H1 (cell line): ENCODE measurements at regions not wholly inside any gene's neighbourhood (a gene's known extent, or its start where the extent isn't known, plus 50 kb on each side); places are given as distances from the start of the nearest gene placed in this dataset.

ENCODE experiments used
- BRCA1 ChIP-seq: IDR thresholded peaks from 2 replicates; pipeline ENCODE4 v1.6.1; 2012; ENCODE audit warnings: low read depth, low read length, improper control_type of control experiment
- CHD2 ChIP-seq: IDR thresholded peaks from 2 replicates; pipeline ENCODE4 v1.6.1; 2012; ENCODE audit warnings: low read length, improper control_type of control experiment
- GTF2F1 ChIP-seq: IDR thresholded peaks from 2 replicates; pipeline ENCODE4 v1.6.1; 2012; ENCODE audit warnings: low read depth, low read length, improper control_type of control experiment, borderline replicate concordance
- JUND ChIP-seq: IDR thresholded peaks from 2 replicates; pipeline ENCODE4 v1.6.1; 2011; ENCODE audit warnings: mild to moderate bottlenecking, improper control_type of control experiment, low read length
- KDM1A ChIP-seq: fragments of 200-600, 300-600 bp; sonication (generic); IDR thresholded peaks from 2 replicates; pipeline ENCODE4 v1.7.1; 2016; ENCODE audit warnings: mild to moderate bottlenecking, low read length, borderline replicate concordance
- KDM5A ChIP-seq: fragments of 200-600 bp; IDR thresholded peaks from 2 replicates; pipeline ENCODE4 v1.7.1; 2012; ENCODE audit warnings: mild to moderate bottlenecking, low read length, inconsistent platforms, mixed read lengths
- POLR2AphosphoS5 ChIP-seq: IDR thresholded peaks from 2 replicates; pipeline ENCODE4 v1.6.1; 2011; ENCODE audit warnings: low read depth, low read length
- RXRA ChIP-seq: IDR thresholded peaks from 2 replicates; pipeline ENCODE4 v1.6.1; 2011; ENCODE audit warnings: low read depth, mild to moderate bottlenecking, low read length, moderate library complexity; ENCODE audit not compliant: insufficient read depth
- SAP30 ChIP-seq: fragments of 300-600 bp; sonication (generic); IDR thresholded peaks from 2 replicates; pipeline ENCODE4 v1.7.1; 2012; ENCODE audit warnings: low read length, moderate library complexity, mild to moderate bottlenecking, inconsistent platforms; ENCODE audit not compliant: insufficient read depth, insufficient replicate concordance
- SIRT6 ChIP-seq: IDR thresholded peaks from one replicate; pipeline ENCODE4 v1.7.1; 2012; ENCODE audit warnings: low read length, inconsistent platforms
- SP1 ChIP-seq: IDR thresholded peaks from 2 replicates; pipeline ENCODE4 v1.6.1; 2011; ENCODE audit warnings: low read depth, low read length
- TBP ChIP-seq: IDR thresholded peaks from 2 replicates; pipeline ENCODE4 v1.6.1; 2011; ENCODE audit warnings: low read depth, low read length, improper control_type of control experiment
- TF ChIP-seq, protein P1 (sequence below): fragments of 300-600 bp; sonication (generic); IDR thresholded peaks from 2 replicates; pipeline ENCODE4 v1.7.1; 2012; ENCODE audit warnings: low read length, moderate library complexity, mild to moderate bottlenecking, inconsistent platforms; ENCODE audit not compliant: insufficient replicate concordance

DNA sequence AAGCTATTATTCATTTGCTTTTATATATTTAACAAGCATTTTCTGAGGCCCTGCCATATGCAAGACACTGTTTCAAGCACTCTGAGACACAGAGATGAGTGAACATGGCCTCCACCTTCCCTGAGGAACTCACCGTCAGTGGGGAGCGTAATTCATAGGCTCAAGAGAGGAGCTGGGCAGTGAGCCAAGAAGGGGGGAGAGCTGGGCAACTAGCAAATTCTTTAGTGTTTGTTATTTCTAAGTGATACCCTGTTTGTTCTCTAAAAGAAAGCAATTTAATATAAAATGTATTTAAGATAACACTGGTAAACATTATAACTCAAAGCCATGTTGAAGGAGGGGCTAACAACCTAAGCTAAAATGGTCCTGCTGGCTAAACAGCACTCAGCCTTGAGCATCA lies 119.2 kb upstream of the NGF start (continued):
- TF ChIP-seq, protein P1, sequence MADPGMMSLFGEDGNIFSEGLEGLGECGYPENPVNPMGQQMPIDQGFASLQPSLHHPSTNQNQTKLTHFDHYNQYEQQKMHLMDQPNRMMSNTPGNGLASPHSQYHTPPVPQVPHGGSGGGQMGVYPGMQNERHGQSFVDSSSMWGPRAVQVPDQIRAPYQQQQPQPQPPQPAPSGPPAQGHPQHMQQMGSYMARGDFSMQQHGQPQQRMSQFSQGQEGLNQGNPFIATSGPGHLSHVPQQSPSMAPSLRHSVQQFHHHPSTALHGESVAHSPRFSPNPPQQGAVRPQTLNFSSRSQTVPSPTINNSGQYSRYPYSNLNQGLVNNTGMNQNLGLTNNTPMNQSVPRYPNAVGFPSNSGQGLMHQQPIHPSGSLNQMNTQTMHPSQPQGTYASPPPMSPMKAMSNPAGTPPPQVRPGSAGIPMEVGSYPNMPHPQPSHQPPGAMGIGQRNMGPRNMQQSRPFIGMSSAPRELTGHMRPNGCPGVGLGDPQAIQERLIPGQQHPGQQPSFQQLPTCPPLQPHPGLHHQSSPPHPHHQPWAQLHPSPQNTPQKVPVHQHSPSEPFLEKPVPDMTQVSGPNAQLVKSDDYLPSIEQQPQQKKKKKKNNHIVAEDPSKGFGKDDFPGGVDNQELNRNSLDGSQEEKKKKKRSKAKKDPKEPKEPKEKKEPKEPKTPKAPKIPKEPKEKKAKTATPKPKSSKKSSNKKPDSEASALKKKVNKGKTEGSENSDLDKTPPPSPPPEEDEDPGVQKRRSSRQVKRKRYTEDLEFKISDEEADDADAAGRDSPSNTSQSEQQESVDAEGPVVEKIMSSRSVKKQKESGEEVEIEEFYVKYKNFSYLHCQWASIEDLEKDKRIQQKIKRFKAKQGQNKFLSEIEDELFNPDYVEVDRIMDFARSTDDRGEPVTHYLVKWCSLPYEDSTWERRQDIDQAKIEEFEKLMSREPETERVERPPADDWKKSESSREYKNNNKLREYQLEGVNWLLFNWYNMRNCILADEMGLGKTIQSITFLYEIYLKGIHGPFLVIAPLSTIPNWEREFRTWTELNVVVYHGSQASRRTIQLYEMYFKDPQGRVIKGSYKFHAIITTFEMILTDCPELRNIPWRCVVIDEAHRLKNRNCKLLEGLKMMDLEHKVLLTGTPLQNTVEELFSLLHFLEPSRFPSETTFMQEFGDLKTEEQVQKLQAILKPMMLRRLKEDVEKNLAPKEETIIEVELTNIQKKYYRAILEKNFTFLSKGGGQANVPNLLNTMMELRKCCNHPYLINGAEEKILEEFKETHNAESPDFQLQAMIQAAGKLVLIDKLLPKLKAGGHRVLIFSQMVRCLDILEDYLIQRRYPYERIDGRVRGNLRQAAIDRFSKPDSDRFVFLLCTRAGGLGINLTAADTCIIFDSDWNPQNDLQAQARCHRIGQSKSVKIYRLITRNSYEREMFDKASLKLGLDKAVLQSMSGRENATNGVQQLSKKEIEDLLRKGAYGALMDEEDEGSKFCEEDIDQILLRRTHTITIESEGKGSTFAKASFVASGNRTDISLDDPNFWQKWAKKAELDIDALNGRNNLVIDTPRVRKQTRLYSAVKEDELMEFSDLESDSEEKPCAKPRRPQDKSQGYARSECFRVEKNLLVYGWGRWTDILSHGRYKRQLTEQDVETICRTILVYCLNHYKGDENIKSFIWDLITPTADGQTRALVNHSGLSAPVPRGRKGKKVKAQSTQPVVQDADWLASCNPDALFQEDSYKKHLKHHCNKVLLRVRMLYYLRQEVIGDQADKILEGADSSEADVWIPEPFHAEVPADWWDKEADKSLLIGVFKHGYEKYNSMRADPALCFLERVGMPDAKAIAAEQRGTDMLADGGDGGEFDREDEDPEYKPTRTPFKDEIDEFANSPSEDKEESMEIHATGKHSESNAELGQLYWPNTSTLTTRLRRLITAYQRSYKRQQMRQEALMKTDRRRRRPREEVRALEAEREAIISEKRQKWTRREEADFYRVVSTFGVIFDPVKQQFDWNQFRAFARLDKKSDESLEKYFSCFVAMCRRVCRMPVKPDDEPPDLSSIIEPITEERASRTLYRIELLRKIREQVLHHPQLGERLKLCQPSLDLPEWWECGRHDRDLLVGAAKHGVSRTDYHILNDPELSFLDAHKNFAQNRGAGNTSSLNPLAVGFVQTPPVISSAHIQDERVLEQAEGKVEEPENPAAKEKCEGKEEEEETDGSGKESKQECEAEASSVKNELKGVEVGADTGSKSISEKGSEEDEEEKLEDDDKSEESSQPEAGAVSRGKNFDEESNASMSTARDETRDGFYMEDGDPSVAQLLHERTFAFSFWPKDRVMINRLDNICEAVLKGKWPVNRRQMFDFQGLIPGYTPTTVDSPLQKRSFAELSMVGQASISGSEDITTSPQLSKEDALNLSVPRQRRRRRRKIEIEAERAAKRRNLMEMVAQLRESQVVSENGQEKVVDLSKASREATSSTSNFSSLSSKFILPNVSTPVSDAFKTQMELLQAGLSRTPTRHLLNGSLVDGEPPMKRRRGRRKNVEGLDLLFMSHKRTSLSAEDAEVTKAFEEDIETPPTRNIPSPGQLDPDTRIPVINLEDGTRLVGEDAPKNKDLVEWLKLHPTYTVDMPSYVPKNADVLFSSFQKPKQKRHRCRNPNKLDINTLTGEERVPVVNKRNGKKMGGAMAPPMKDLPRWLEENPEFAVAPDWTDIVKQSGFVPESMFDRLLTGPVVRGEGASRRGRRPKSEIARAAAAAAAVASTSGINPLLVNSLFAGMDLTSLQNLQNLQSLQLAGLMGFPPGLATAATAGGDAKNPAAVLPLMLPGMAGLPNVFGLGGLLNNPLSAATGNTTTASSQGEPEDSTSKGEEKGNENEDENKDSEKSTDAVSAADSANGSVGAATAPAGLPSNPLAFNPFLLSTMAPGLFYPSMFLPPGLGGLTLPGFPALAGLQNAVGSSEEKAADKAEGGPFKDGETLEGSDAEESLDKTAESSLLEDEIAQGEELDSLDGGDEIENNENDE, result no peak
- no peak for TF ChIP-seq GTF2F1
- TF ChIP-seq RXRA, result no peak
- TF ChIP-seq SAP30, result no peak
- TF ChIP-seq TBP, result no peak
- no peak for TF ChIP-seq KDM1A
- TF ChIP-seq BRCA1, result no peak
- no peak for TF ChIP-seq KDM5A
- no peak for TF ChIP-seq POLR2AphosphoS5
- TF ChIP-seq JUND, result no peak
- TF ChIP-seq CHD2, result no peak
- no peak for TF ChIP-seq SIRT6
- TF ChIP-seq SP1, result no peak
- TF ChIP-seq, all 59 proteins: peak for 0
